GM06990 (cell line): ENCODE measurements at regions not wholly inside any gene's neighbourhood (a gene's known extent, or its start where the extent isn't known, plus 50 kb on each side); places are given as distances from the start of the nearest gene placed in this dataset.
"Not testable (repeated sequence)": the region's sequence is repeated elsewhere in the genome, so short reads cannot be mapped to it uniquely, and the experiment has no call there.

ENCODE experiments used
- DNase-seq: peaks from one replicate; pipeline ENCODE4 v3.0.0-alpha.2; 2011; ENCODE audit not compliant: insufficient read length; ENCODE audit errors: extremely low read depth
- H3K27me3 ChIP-seq: replicated peaks from 2 replicates; pipeline ENCODE4 v1.6.0; 2011; ENCODE audit warnings: low read length; ENCODE audit not compliant: control insufficient read depth, insufficient read depth
- H3K36me3 ChIP-seq: 2 replicates; pipeline ENCODE4 v1.5.1; 2011; ENCODE audit warnings: low read length; ENCODE audit not compliant: control insufficient read depth, insufficient read depth
- H3K4me3 ChIP-seq: replicated peaks from 2 replicates; pipeline ENCODE4 v1.5.1; 2011; ENCODE audit warnings: low read depth, mild to moderate bottlenecking, control low read depth, low read length
- TF ChIP-seq, protein P1 (sequence below): IDR thresholded peaks from 2 replicates; pipeline ENCODE4 v1.5.1; 2011; ENCODE audit warnings: low read length, control low read depth, mild to moderate bottlenecking, inconsistent platforms; ENCODE audit not compliant: insufficient read depth, poor library complexity, severe bottlenecking

GRCh38 chrX:39275500-39276068 lies 474.3 kb downstream of the MID1IP1 start:
- DNase-seq: no peak
- Histone ChIP-seq H3K4me3 (no peak overlapping the region), H3K36me3 (no peaks in the 10 kb centered on the region), H3K27me3 (no peaks in the 10 kb centered on the region)
- TF ChIP-seq, protein P1, sequence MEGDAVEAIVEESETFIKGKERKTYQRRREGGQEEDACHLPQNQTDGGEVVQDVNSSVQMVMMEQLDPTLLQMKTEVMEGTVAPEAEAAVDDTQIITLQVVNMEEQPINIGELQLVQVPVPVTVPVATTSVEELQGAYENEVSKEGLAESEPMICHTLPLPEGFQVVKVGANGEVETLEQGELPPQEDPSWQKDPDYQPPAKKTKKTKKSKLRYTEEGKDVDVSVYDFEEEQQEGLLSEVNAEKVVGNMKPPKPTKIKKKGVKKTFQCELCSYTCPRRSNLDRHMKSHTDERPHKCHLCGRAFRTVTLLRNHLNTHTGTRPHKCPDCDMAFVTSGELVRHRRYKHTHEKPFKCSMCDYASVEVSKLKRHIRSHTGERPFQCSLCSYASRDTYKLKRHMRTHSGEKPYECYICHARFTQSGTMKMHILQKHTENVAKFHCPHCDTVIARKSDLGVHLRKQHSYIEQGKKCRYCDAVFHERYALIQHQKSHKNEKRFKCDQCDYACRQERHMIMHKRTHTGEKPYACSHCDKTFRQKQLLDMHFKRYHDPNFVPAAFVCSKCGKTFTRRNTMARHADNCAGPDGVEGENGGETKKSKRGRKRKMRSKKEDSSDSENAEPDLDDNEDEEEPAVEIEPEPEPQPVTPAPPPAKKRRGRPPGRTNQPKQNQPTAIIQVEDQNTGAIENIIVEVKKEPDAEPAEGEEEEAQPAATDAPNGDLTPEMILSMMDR: no peak

DNA sequence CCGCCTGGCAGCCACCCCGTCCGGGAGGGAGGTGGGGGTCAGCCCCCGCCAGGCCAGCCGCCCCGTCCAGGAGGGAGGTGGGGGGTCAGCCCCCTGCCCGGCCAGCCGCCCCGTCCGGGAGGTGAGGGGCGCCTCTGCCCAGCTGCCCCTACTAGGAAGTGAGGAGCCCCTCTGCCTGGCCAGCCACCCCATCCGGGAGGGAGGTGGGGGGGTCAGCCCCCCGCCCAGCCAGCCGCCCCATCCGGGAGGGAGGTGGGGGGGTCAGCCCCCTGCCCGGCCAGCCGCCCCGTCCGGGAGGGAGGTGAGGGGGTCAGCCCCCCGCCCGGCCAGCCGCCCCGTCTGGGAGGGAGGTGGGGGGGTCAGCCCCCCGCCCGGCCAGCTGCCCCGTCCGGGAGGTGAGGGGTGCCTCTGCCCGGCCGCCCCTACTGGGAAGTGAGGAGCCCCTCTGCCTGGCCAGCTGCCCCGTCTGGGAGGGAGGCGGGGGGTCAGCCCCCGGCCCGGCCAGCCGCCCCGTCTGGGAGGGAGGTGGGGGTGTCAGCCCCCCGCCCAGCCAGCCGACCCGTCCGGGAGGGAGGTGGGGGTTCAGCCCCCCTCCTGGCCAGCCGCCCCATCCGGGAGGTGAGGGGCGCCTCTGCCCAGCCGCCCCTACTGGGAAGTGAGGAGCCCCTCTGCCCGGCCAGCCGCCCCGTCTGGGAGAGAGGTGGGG lies 476.6 kb downstream of the MID1IP1 start:
- H3K36me3 ChIP-seq, H3K27me3 ChIP-seq, DNase-seq, H3K4me3 ChIP-seq: not testable (repeated sequence)

DNA sequence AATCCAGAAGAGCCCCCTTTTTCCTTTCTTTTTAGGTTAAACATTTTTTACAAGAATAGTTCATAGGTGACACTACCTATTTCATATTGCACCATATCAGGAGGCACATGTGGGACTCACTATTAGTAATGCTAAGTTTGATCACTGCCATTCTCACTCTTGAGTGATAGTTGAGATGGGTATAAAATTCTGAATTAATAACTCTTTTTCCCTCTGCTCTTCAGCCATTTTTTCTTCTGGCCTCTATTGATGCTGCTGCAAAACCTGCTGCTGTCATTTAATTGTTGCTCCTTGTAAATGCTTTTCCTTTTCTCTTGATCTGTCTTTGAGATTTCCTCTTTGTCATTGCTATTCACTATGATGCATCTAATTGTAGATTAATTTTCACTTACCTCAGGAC lies 482.0 kb downstream of the MID1IP1 start:
- H3K27me3 ChIP-seq: no peaks in the 10 kb centered on the region
- DNase-seq: no peak
- H3K36me3 ChIP-seq: no peaks in the 10 kb centered on the region
- TF ChIP-seq, protein P1: no peak
- no peak overlapping the region for H3K4me3 ChIP-seq

- Histone ChIP-seq H3K4me3 (no peak overlapping the region), H3K27me3 (no peaks in the 10 kb centered on the region), H3K36me3 (no peaks in the 10 kb centered on the region)
- TF ChIP-seq, protein P1: no peak
- no peak for DNase-seq
Observed at GRCh38 chrX:39288592-39288991, 487.3 kb downstream of the MID1IP1 start.

GRCh38 chrX:39289827-39290226 lies 488.6 kb downstream of the MID1IP1 start:
- Histone ChIP-seq H3K4me3 (no peak overlapping the region), H3K27me3 (no peaks in the 10 kb centered on the region), H3K36me3 (no peaks in the 10 kb centered on the region)
- DNase-seq: no peak
- TF ChIP-seq, protein P1: no peak

DNA sequence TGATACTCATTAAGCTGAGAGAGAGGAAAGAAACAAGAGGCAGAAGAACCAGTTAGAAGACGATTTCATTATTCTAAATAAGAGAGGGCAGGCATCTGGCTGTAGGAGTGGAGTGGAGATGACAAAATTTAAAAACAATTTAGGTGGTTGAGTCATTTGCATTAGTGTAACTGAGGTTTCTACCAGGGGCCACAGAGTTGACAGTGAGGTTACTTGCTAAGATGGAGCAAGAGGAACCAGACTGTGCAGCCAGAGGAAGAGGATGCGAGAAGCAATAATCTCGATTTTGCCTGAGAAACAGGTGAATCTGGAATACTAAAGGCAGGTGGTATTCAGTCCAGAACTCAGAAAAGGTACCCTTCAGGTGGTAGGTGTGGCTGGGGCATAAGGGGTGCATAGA lies 491.9 kb downstream of the MID1IP1 start:
- no peaks in the 10 kb centered on the region for H3K36me3 ChIP-seq
- H3K27me3 ChIP-seq: no peaks in the 10 kb centered on the region
- no peak for DNase-seq
- no peak overlapping the region for H3K4me3 ChIP-seq
- TF ChIP-seq, protein P1: no peak
